ENCODE measurements at regions not wholly inside any gene's neighbourhood (a gene's known extent, or its start where the extent isn't known, plus 50 kb on each side); places are given as distances from the start of the nearest gene placed in this dataset.
A peak's percentile ranks its signal among the peaks of the same experiment; 100 is the strongest.

DNA sequence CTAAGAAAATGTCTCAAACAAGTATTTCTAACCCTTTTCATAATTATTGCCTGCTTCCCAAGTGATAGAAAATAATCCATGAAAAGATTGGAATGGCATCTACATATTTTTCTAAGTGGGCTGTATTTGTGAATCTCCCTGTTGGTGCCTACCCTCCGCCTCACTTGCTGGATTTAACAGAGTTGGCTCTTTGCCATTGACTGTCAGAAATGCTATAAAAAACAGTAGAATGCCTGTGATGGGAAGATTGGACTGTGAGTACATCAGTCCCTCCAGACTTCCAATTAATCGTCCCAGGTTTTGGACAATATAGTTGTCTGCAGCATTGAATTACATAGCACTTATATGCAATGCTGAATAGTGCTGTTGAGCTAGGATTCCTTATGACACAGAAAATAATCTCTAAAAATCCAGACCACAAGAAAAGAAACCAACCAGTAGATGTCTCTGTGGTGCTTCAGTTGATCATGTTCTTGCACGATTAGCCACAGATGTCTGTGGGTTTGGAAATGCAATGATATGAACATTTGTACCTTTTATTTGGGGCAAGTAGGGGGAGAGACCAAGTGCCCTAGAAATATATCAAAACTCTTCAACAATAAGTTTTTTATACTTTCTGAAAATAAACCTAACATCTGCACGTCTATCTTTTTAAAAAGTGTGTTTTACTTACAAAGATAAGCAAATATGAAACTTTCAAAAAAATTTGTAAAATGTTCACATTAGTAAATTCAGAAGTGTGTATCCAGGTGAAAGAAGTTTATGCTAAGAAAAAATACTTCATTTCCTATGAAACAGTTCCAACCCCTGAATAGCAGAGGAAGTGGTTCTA, 88.5 kb downstream of the DYNAP start:
- H3K27me3 ChIP-seq (ENCODE audit: control insufficient read depth, insufficient read depth, low read length): no peaks in the 10 kb centered on the region
- TF ChIP-seq SIN3A (IDR thresholded peaks at IDR 0.05; ENCODE audit: borderline replicate concordance, insufficient read depth, low read depth, low read length) (no peak), POLR2AphosphoS5 (IDR thresholded peaks at IDR 0.05; ENCODE audit: low read depth, low read length) (no peak)
- TF ChIP-seq, protein P1, sequence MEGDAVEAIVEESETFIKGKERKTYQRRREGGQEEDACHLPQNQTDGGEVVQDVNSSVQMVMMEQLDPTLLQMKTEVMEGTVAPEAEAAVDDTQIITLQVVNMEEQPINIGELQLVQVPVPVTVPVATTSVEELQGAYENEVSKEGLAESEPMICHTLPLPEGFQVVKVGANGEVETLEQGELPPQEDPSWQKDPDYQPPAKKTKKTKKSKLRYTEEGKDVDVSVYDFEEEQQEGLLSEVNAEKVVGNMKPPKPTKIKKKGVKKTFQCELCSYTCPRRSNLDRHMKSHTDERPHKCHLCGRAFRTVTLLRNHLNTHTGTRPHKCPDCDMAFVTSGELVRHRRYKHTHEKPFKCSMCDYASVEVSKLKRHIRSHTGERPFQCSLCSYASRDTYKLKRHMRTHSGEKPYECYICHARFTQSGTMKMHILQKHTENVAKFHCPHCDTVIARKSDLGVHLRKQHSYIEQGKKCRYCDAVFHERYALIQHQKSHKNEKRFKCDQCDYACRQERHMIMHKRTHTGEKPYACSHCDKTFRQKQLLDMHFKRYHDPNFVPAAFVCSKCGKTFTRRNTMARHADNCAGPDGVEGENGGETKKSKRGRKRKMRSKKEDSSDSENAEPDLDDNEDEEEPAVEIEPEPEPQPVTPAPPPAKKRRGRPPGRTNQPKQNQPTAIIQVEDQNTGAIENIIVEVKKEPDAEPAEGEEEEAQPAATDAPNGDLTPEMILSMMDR (IDR thresholded peaks at IDR 0.05): peak; percentile 36; the same call in 1 of the 2 replicates
- TF ChIP-seq, protein P2, sequence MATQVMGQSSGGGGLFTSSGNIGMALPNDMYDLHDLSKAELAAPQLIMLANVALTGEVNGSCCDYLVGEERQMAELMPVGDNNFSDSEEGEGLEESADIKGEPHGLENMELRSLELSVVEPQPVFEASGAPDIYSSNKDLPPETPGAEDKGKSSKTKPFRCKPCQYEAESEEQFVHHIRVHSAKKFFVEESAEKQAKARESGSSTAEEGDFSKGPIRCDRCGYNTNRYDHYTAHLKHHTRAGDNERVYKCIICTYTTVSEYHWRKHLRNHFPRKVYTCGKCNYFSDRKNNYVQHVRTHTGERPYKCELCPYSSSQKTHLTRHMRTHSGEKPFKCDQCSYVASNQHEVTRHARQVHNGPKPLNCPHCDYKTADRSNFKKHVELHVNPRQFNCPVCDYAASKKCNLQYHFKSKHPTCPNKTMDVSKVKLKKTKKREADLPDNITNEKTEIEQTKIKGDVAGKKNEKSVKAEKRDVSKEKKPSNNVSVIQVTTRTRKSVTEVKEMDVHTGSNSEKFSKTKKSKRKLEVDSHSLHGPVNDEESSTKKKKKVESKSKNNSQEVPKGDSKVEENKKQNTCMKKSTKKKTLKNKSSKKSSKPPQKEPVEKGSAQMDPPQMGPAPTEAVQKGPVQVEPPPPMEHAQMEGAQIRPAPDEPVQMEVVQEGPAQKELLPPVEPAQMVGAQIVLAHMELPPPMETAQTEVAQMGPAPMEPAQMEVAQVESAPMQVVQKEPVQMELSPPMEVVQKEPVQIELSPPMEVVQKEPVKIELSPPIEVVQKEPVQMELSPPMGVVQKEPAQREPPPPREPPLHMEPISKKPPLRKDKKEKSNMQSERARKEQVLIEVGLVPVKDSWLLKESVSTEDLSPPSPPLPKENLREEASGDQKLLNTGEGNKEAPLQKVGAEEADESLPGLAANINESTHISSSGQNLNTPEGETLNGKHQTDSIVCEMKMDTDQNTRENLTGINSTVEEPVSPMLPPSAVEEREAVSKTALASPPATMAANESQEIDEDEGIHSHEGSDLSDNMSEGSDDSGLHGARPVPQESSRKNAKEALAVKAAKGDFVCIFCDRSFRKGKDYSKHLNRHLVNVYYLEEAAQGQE (IDR thresholded peaks at IDR 0.05; ENCODE audit: insufficient read depth in 1 of 2, low read depth in 2 of 2, low read length in 1 of 2): no peak
- ATAC-seq (peak; percentile 85), DNase-seq (ENCODE audit: low read depth, low spot score) (peak; percentile 73)
- in situ Hi-C loops (cut with HindIII; ENCODE audit: low pct_unique_long_range_greater_than_20kb, low sequenced_read_pairs): no loop called here
- no peak overlapping the region for H3K4me3 ChIP-seq (ENCODE audit: low read depth in 2 of 2, low read length in 2 of 2)
- ChIA-PET POLR2A (no interaction called here), CTCF (interaction anchor here (1.0 to 1.4 kb wide), 2 partner anchors 274 to 304 kb away, joined by 3 to 4 read pairs; no protein-coding TSS in a partner anchor)
- H3K9me3 ChIP-seq (ENCODE audit: control insufficient read depth, insufficient read depth, low read depth, low read length): no peaks in the 10 kb centered on the region
- H3K27ac ChIP-seq (ENCODE audit: low read length): no peak overlapping the region
- H3K36me3 ChIP-seq (ENCODE audit: control insufficient read depth, insufficient read depth, low read length): no peaks in the 10 kb centered on the region
- H3K4me1 ChIP-seq (ENCODE audit: control insufficient read depth, insufficient read depth, low read length): no peaks in the 10 kb centered on the region
- intact Hi-C loops (cut with micrococcal nuclease; ENCODE audit: unreplicated experiment): loop anchor here (1.0 kb wide), 1 partner anchor 304 kb away; no protein-coding TSS in a partner anchor
- BruUV-seq (replicated peaks): no TSS peak

DNA sequence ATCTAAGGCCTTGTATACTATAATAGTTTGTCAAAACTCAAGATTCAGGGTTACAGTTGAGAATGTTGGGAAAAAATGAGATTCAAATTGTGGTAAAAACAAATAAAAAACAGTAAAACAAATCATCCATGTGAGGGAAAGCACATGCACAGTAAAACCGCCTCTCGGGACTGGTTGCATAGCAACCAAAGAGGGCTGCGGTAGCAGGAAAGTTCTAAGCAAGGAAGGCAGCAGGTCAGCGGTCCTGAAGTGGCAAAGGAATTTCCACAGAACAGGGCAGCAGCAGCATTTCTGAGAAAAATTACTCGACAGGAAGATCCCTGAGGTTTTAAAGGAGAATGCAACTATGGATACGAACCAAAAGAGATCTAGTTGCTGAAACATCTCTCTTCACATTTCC, 93.7 kb downstream of the DYNAP start:
- in situ Hi-C loops (cut with HindIII; ENCODE audit: low pct_unique_long_range_greater_than_20kb, low sequenced_read_pairs): no loop called here
- H3K27me3 ChIP-seq (ENCODE audit: control insufficient read depth, insufficient read depth, low read length): no peaks in the 10 kb centered on the region
- no peaks in the 10 kb centered on the region for H3K36me3 ChIP-seq (ENCODE audit: control insufficient read depth, insufficient read depth, low read length)
- H3K9me3 ChIP-seq (ENCODE audit: control insufficient read depth, insufficient read depth, low read depth, low read length): no peaks in the 10 kb centered on the region
- intact Hi-C loops (cut with micrococcal nuclease; ENCODE audit: unreplicated experiment): no loop called here
- H3K4me1 ChIP-seq (ENCODE audit: control insufficient read depth, insufficient read depth, low read length): no peaks in the 10 kb centered on the region; the same call in 1 of the 2 replicates
- no peak overlapping the region for H3K4me3 ChIP-seq (ENCODE audit: low read depth in 2 of 2, low read length in 2 of 2)
- TF ChIP-seq TCF7L2 (IDR thresholded peaks at IDR 0.05; ENCODE audit: low read depth, low read length) (no peak), SIN3A (IDR thresholded peaks at IDR 0.05; ENCODE audit: borderline replicate concordance, insufficient read depth, low read depth, low read length) (no peak), POLR2AphosphoS5 (IDR thresholded peaks at IDR 0.05; ENCODE audit: low read depth, low read length) (no peak)
- TF ChIP-seq, protein P1 (IDR thresholded peaks at IDR 0.05): no peak
- TF ChIP-seq, protein P2 (IDR thresholded peaks at IDR 0.05; ENCODE audit: insufficient read depth in 1 of 2, low read depth in 2 of 2, low read length in 1 of 2): no peak
- ChIA-PET POLR2A (no interaction called here), CTCF (no interaction called here)
- DNase-seq (ENCODE audit: low read depth, low spot score): no peak
- no peak for ATAC-seq
- no peak overlapping the region for H3K27ac ChIP-seq (ENCODE audit: low read length)
- BruUV-seq (replicated peaks): no TSS peak
